ENCODE measurements at regions not wholly inside any gene's neighbourhood (a gene's known extent, or its start where the extent isn't known, plus 50 kb on each side); places are given as distances from the start of the nearest gene placed in this dataset.
"Not testable (repeated sequence)": the region's sequence is repeated elsewhere in the genome, so short reads cannot be mapped to it uniquely, and the experiment has no call there.

DNA sequence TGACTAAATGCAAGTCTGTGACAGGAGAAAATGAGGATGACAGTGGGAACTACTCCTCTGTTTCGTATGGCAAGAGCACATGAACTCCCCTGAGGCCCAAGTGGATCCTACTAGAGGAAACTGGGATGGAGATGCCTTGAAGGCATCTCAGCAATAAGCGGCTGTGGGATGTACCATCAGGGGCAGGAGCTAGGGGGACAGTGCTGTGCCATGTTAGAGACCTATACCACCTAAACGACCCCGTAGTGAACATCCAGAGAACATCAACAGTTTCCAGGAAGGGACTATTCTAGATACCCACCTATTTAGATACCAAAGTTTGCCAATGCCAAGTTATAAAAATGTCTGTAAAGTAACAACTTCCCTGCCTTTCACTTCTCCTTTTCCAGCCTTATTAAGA lies 860.8 kb upstream of the ACVR2A start:
- Histone ChIP-seq H3K27me3 (no peaks in the 10 kb centered on the region), H3K9me3 (no peaks in the 10 kb centered on the region), H3K4me1 (no peaks in the 10 kb centered on the region), H3K27ac (no peak overlapping the region), H3K36me3 (ENCODE audit: low read depth, missing control alignments) (no peaks in the 10 kb centered on the region), H3K4me3 (no peak overlapping the region)
- intact Hi-C loops (cut with DNase I; ENCODE audit: low total_unique reads), result no loop called here
- TF ChIP-seq POLR2A (IDR thresholded peaks at IDR 0.05), result no peak
- TF ChIP-seq, protein P1, sequence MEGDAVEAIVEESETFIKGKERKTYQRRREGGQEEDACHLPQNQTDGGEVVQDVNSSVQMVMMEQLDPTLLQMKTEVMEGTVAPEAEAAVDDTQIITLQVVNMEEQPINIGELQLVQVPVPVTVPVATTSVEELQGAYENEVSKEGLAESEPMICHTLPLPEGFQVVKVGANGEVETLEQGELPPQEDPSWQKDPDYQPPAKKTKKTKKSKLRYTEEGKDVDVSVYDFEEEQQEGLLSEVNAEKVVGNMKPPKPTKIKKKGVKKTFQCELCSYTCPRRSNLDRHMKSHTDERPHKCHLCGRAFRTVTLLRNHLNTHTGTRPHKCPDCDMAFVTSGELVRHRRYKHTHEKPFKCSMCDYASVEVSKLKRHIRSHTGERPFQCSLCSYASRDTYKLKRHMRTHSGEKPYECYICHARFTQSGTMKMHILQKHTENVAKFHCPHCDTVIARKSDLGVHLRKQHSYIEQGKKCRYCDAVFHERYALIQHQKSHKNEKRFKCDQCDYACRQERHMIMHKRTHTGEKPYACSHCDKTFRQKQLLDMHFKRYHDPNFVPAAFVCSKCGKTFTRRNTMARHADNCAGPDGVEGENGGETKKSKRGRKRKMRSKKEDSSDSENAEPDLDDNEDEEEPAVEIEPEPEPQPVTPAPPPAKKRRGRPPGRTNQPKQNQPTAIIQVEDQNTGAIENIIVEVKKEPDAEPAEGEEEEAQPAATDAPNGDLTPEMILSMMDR (IDR thresholded peaks at IDR 0.05), result no peak
- DNase-seq, result no peak
- WGBS, 2 donors, result 82 to 88% methylated on average over 4 of the region's 4 CpGs

GRCh38 chr2:146982393-146982846 lies 862.4 kb upstream of the ACVR2A start:
- no peaks in the 10 kb centered on the region for H3K27me3 ChIP-seq
- no peak for TF ChIP-seq POLR2A (IDR thresholded peaks at IDR 0.05)
- TF ChIP-seq, protein P1 (IDR thresholded peaks at IDR 0.05), result no peak
- H3K4me3 ChIP-seq, result no peak overlapping the region
- DNase-seq, result no peak
- intact Hi-C loops (cut with DNase I; ENCODE audit: low total_unique reads), result no loop called here
- no peaks in the 10 kb centered on the region for H3K36me3 ChIP-seq (ENCODE audit: low read depth, missing control alignments)
- WGBS, 2 donors, result 88 to 93% methylated on average over 2 of the region's 2 CpGs
- no peak overlapping the region for H3K27ac ChIP-seq
- no peaks in the 10 kb centered on the region for H3K4me1 ChIP-seq
- no peaks in the 10 kb centered on the region for H3K9me3 ChIP-seq

DNA sequence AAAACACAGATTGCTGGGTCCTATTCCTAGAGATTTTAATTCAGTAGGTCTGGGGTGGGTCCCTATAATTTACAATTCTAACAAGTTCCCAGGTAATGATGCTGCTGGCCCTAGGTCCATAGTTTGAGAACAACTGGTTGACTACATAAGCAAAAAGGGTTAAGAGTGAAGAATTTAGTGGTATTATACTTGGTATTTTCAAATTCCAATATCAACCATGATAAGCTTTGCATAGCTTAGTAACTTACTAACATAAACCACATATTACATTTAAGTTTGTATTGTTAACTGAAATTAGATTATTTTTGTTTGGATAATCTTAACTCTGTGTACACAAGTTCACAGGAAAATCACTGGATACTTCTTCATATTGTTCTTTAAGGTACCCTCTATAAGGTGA lies 862.9 kb upstream of the ACVR2A start:
- Histone ChIP-seq H3K27ac (no peak overlapping the region), H3K36me3 (ENCODE audit: low read depth, missing control alignments) (no peaks in the 10 kb centered on the region), H3K4me1 (no peaks in the 10 kb centered on the region), H3K4me3 (no peak overlapping the region), H3K9me3 (no peaks in the 10 kb centered on the region), H3K27me3 (no peaks in the 10 kb centered on the region)
- intact Hi-C loops (cut with DNase I; ENCODE audit: low total_unique reads), result no loop called here
- no peak for TF ChIP-seq POLR2A (IDR thresholded peaks at IDR 0.05)
- TF ChIP-seq, protein P1 (IDR thresholded peaks at IDR 0.05), result no peak
- DNase-seq, result no peak

DNA sequence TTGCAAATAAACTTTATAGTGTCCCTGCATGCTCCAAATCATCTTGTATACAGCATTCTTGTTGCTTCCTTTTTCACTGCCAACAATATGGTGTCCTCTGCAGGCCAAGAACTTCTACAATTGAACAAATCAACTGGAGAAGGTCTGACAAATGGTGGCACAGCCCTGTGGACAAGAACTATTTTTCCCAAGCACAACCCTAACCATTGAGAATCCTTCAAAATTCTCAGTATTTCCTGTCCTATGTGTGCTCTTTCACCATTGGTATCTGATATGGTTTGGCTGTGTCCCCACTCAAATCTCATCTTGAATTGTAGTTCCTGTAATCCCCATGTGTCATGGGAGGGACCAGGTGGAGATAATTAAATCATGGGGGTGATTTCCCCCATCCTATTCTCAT lies 865.1 kb upstream of the ACVR2A start:
- H3K4me3 ChIP-seq, result no peak overlapping the region
- no peaks in the 10 kb centered on the region for H3K4me1 ChIP-seq
- DNase-seq, result no peak
- TF ChIP-seq, protein P1 (IDR thresholded peaks at IDR 0.05), result no peak
- no peak for TF ChIP-seq POLR2A (IDR thresholded peaks at IDR 0.05)
- no peak overlapping the region for H3K27ac ChIP-seq
- intact Hi-C loops (cut with DNase I; ENCODE audit: low total_unique reads), result no loop called here
- H3K27me3 ChIP-seq, result no peaks in the 10 kb centered on the region
- H3K36me3 ChIP-seq (ENCODE audit: low read depth, missing control alignments), result no peaks in the 10 kb centered on the region
- H3K9me3 ChIP-seq, result no peaks in the 10 kb centered on the region

GRCh38 chr2:146978577-146979555 lies 866.0 kb upstream of the ACVR2A start:
- WGBS, 2 donors, result 96% methylated on average over 5 of the region's 5 CpGs
- H3K9me3 ChIP-seq, result no peaks in the 10 kb centered on the region
- no peak overlapping the region for H3K27ac ChIP-seq
- no peaks in the 10 kb centered on the region for H3K4me1 ChIP-seq
- no peak overlapping the region for H3K4me3 ChIP-seq
- no peaks in the 10 kb centered on the region for H3K36me3 ChIP-seq (ENCODE audit: low read depth, missing control alignments)
- H3K27me3 ChIP-seq, result no peaks in the 10 kb centered on the region
- intact Hi-C loops (cut with DNase I; ENCODE audit: low total_unique reads), result no loop called here
- no peak for DNase-seq
- TF ChIP-seq POLR2A (IDR thresholded peaks at IDR 0.05), result no peak
- TF ChIP-seq, protein P1 (IDR thresholded peaks at IDR 0.05), result no peak

GRCh38 chr2:146970981-146971380 lies 873.8 kb upstream of the ACVR2A start:
- intact Hi-C loops (cut with DNase I; ENCODE audit: low total_unique reads); DNase-seq: not testable (repeated sequence)
- WGBS, 2 donors, result 90 to 91% methylated on average over 4 of the region's 4 CpGs

GRCh38 chr2:146969703-146970102 lies 875.1 kb upstream of the ACVR2A start:
- H3K27me3 ChIP-seq; intact Hi-C loops (cut with DNase I; ENCODE audit: low total_unique reads); H3K9me3 ChIP-seq; H3K36me3 ChIP-seq (ENCODE audit: low read depth, missing control alignments); H3K4me3 ChIP-seq; H3K27ac ChIP-seq; DNase-seq; H3K4me1 ChIP-seq: not testable (repeated sequence)
- WGBS, 2 donors, result 71 to 89% methylated on average over 3 of the region's 3 CpGs

More at GRCh38 chr2:146970981-146971380, 873.8 kb upstream of the ACVR2A start:
- H3K4me3 ChIP-seq; H3K27me3 ChIP-seq; H3K4me1 ChIP-seq; H3K36me3 ChIP-seq (ENCODE audit: low read depth, missing control alignments); H3K27ac ChIP-seq; H3K9me3 ChIP-seq: not testable (repeated sequence)

Measured in testis (tissue), 2 donors.